Right ventricle myocardium superior (tissue), 1 donor: ENCODE measurements at regions not wholly inside any gene's neighbourhood (a gene's known extent, or its start where the extent isn't known, plus 50 kb on each side); places are given as distances from the start of the nearest gene placed in this dataset.

Experiments
- ATAC-seq: fragments of 200-7000 bp; cut with Tn5 transposase; one replicate; pipeline ENCODE4 v1.9.1; 2020; ENCODE audit warnings: mild to moderate bottlenecking; ENCODE audit not compliant: poor library complexity
- DNase-seq: peaks from one replicate; pipeline ENCODE4 v3.0.0-alpha.2; 2020
- intact Hi-C: fragments of 100-400 bp; cut with DNase I; formaldehyde crosslinking; loops from one replicate; pipeline ENCODE4 v1.11.2; 2022
- donor health status: DM: no; HTN: yes; CAD: no; lungs with severe emphysema.

DNA sequence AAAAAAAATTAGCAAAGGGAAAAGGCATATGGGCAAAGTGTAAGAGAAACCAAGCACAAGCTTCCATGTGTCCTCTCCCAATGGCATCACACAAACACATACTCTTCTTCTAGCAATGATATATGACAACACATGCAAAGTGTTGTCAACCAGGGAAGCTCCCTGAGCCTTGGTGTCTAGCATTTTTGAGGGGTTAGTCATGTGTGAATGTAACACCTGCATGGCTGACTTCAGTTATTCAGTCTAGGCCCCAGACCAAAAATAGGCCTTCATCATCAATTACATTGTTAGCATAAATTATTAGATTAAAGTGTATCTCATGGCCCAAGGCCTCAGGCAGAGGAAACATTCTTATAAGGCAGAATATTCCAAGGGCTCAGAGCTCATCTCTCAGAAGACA lies 450.0 kb downstream of the TLE1 start:
- no peak for DNase-seq
- intact Hi-C loops, result no loop called here

DNA sequence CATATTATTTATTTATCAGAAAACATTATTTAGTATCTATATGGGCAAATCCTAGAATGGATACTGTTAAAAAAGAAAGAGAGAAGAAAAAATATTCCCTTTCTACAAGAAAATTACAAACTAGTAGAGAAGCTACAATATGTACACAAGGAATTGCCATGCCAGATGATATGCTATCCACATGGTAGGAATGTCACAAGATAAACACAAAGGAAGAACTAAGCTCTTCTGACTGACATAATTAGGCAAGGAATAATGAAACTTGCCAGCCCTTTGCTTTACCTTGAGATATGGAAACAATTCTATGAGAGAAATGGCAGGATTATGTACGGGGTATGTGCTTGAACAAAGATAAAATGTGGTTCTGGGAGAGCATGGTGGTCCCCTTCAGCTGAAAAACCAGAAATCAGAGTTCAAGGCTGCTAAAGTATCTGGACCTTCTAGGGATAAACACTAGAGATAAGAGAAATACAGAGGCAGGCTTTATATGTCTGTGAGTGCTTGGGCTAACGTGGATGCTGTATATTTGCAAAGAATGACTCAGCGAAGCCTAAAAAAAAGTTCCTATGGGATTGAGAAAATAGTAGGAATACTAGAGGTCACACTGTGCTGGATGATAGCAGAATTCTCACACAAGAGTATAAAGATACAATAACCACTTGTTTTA lies 451.6 kb downstream of the TLE1 start:
- DNase-seq (no peak), ATAC-seq (no peak)
- intact Hi-C loops, result no loop called here

More for the DNA sequence above, 450.0 kb downstream of the TLE1 start:
- ATAC-seq, result no peak

DNA sequence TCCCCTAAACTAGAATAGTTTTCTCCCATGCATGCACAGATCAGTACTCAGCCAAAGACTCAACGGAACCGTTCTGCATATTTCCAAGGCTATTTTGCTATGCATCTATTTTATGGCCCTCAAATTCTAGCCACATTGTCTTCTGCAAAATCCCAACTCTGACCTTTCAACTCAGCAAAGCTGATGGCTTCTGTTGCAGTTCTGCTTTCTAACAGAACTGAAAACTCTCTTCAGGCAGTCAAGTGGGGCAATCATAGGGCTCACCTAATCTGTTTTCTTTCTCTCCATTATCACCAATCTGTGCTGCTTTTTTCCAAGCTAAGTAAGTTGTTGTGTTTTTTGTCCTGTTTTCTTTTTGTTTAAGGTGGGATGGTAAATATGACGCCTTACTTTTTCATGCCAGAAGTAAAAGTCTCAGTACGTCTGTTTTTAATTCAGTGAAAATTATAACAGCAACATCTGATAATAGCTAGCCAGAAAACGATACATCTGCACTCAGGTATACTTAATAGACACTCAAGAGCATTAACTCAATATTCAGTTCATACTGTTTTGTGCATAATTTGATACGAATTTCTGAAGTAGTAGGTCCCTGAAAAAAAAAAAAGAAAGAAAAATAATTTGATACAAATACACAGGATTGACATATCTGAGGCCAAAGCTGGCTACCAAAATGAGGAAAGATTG lies 454.3 kb downstream of the TLE1 start:
- ATAC-seq (no peak), DNase-seq (no peak)
- intact Hi-C loops, result no loop called here

GRCh38 chr9:81231011-81231410 lies 458.3 kb downstream of the TLE1 start:
- ATAC-seq, result no peak
- intact Hi-C loops, result no loop called here
- DNase-seq, result no peak

DNA sequence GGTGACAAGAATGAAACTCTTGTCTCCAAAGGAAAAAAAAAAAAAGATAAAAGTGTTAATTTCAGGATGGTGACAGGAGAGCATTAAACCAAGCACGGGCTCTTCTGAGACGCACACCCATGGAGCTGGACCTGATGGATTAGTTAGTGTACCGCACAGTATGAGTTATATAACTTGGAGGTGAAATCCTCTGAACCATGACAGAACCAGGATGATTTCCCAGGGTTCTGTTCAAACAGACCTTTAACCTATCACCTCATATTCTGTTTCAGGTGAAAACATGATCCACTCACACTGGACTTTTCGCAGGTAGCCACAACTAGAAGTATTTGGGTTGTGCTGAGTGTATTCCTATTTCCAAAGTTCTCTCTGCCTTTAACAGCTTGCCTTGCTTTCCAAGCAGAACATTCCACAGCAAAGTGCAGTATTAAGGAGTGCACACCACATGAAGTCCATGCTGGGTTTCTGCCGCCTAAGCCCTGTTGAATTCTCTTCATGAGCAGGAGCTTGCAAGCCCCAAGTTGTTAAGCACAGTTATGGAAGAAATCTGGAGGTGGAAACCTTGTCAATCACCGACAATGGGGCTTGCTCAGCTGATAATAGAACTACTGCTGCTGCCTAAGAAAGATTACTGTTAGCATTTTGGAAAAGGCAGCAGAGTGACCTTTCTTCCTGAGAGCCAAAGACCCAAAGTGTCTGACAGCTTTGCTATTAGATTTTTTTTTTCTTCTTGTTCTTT lies 461.7 kb downstream of the TLE1 start:
- DNase-seq, result no peak
- no peak for ATAC-seq
- intact Hi-C loops, result no loop called here

DNA sequence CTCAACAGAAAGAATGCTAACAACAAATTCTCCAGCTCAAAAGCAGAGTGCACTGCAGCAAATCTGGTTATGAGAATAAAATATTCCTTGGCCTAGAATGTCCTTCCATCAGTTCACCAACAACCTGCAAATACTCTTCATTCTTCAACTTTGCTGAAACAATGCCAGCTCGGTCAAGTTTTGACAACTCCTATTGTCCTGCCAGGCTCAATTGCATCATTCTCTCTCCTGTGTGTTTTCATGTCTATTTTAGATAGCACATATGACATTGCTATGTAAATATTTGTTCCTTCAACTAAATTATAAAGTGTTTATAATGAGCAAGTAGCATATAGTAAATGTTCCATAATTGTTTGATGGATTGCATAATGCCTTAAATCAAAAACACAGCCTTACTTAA lies 463.8 kb downstream of the TLE1 start:
- ATAC-seq, result no peak
- intact Hi-C loops, result no loop called here
- DNase-seq, result no peak

GRCh38 chr9:81224166-81225081 lies 464.9 kb downstream of the TLE1 start:
- no peak for ATAC-seq
- intact Hi-C loops, result no loop called here

DNA sequence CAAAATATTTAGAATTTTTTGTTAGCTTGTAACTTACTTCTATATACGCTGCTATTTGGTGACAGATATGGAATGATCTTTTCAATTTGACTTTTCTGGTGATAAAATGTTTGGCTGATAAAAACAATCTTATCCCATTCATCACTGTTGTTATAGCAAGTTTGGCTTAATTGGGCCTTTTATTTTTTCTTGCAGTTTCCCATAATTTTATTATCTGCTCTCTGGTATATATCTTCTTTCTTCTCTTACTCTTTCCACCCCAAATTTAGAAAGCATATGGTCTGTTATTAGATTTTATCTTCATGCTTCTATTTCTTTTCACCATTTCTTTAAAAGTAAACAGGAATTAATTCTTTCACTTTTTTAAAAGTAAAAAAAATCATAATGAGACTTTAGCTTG lies 474.4 kb downstream of the TLE1 start:
- DNase-seq (no peak), ATAC-seq (no peak)
- intact Hi-C loops, result no loop called here

More at GRCh38 chr9:81224166-81225081, 464.9 kb downstream of the TLE1 start:
- no peak for DNase-seq

- no peak for ATAC-seq
- no peak for DNase-seq
- intact Hi-C loops, result no loop called here
Measured at GRCh38 chr9:81213456-81213855, 475.9 kb downstream of the TLE1 start.

DNA sequence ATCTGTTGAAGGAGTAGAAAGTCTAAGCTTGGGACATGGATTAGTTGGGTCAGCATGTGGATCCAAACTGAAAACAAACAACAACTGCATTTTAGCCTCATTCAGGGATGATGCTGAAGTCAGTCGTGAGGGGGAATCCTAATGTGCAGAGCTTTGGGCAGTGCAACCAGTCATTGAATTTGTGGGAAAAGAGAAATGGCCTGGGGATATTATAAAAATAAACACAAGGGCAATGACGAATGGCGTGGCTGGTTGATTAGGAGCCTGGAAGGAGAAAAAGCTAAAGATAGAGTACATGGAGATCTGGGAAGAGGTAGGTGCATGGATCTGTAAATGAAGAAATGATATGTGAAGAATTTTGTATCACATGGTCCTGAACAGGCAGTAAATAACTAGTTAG lies 477.6 kb downstream of the TLE1 start:
- intact Hi-C loops, result no loop called here
- DNase-seq, result no peak

GRCh38 chr9:81207651-81208050 lies 481.7 kb downstream of the TLE1 start:
- DNase-seq (no peak), ATAC-seq (no peak)
- intact Hi-C loops, result no loop called here

More for the DNA sequence above, 477.6 kb downstream of the TLE1 start:
- no peak for ATAC-seq

DNA sequence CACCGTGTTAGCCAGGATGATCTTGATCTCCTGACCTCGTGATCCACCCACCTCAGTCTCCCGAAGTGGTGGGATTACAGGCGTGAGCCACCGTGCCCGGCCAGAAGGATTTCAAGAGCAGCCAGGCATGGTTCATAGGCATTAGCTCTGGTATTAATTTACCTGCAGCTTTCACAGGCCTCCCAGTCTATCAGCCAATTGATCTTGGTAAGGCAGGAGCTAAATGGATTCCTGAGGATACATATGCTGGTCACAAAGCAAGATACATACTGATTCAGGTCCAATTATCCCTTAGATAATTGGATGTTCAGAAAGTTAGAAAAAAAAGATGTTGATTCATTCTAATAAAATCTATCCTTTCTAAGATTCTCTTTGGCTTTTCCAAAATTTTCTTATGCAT lies 487.1 kb downstream of the TLE1 start:
- ATAC-seq (no peak), DNase-seq (no peak)
- intact Hi-C loops, result no loop called here

DNA sequence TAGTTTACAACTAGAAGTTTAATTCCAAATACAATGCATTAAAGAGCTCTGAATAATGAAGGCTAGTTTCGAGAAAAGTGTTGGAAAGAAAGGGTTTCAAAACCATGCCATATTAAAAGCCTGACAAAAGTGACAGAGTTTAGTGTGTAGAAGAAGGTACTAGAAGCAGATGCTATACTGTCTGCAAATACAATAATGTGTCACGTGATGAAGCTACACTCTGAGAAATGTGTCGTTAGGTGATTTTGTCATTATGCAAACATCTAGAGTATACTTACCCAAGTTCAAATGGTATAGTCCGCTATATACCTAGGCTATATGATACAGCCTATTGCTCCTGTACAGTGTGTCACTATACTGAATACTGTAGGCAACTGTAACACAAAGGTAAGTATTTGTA lies 494.1 kb downstream of the TLE1 start:
- intact Hi-C loops, result no loop called here
- ATAC-seq, result no peak

GRCh38 chr9:81193362-81194339 lies 495.7 kb downstream of the TLE1 start:
- intact Hi-C loops, result no loop called here
- no peak for ATAC-seq
- no peak for DNase-seq

More for the DNA sequence above, 494.1 kb downstream of the TLE1 start:
- DNase-seq, result no peak

DNA sequence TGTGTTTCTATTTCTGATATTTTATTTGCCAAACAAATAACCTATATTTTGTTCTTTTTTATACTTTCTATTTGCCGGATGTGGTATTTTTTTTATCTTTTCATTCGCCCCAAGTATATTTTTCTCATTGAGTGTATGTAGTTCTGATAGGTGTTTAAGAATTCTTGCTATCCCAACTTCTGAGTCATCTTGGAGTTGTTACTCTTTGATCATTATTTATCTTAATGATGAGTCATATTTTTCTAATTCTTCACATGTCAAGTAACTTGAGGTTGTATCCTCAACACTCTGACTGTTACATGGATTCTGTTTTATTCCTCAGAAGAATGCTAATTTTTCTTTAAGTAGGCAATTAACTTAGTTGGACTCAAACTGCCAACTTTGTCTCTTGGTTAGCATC lies 498.1 kb downstream of the TLE1 start:
- no peak for ATAC-seq
- intact Hi-C loops, result no loop called here
- no peak for DNase-seq

- ATAC-seq (no peak), DNase-seq (no peak)
- intact Hi-C loops, result no loop called here
Measured at GRCh38 chr9:81190659-81191058, 498.7 kb downstream of the TLE1 start.

DNA sequence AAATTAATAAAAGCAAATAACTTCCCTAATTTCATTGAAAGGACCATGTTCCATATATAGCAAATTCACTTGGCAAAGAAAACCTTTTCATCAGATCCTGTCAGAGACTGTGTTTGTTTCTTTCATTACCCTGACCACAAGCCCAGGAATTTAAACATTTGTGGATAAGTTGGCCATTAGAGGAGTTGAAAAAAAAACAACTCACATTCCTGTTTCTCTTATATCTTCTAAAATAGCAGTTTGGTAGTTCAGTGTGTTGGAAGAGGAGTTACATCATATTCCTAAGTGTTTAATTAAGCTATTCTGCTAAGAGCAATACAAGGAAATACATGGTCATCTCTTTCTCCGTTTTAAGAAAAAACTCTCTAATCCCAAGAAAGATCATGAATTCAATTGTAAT lies 505.6 kb downstream of the TLE1 start:
- intact Hi-C loops, result no loop called here
- ATAC-seq, result no peak

GRCh38 chr9:81182431-81182830 lies 506.9 kb downstream of the TLE1 start:
- DNase-seq (no peak), ATAC-seq (no peak)
- intact Hi-C loops, result no loop called here

More for the DNA sequence above, 505.6 kb downstream of the TLE1 start:
- DNase-seq, result no peak
